PC-3 (cell line): ENCODE measurements at regions not wholly inside any gene's neighbourhood (a gene's known extent, or its start where the extent isn't known, plus 50 kb on each side); places are given as distances from the start of the nearest gene placed in this dataset.

Source experiments
- ATAC-seq: fragments of 200-7000 bp; cut with Tn5 transposase; 2 replicates; pipeline ENCODE4 v1.9.1; 2020; ENCODE audit warnings: mild to moderate bottlenecking, moderate library complexity
- BruUV-seq: library from RNA; stranded (reverse); fragments of 400-500 nt; replicated peaks from 2 replicates; lab custom pipeline; 2021; lab: Mats Ljungman, UMichigan
- CTCF ChIA-PET: fragments of 300-600 bp; sonication (Branson Sonifier 250); formaldehyde crosslinking; loops from one replicate; lab custom pipeline; 2022; ENCODE audit warnings: antibody characterized with exemption; lab: Charles Lee
- POLR2A ChIA-PET: fragments of 300-600 bp; sonication (Branson Sonifier 250); formaldehyde crosslinking; loops from one replicate; lab custom pipeline; 2022; ENCODE audit warnings: antibody characterized with exemption; ENCODE audit not compliant: unreplicated experiment; lab: Charles Lee
- DNase-seq: peaks from one replicate; pipeline ENCODE4 v3.0.0-alpha.2; 2015
- H2AFZ ChIP-seq: fragments of 300-600 bp; sonication (generic); 2 replicates; pipeline ENCODE4 v1.6.0; 2016; ENCODE audit warnings: antibody characterized with exemption, low read length
- H3F3A ChIP-seq: fragments of 300-600 bp; sonication (generic); one replicate; pipeline ENCODE4 v1.6.0; 2017; ENCODE audit warnings: antibody characterized with exemption, low read length, control low read depth, mild to moderate bottlenecking; ENCODE audit not compliant: unreplicated experiment
- H3K27ac ChIP-seq: fragments of 300-600 bp; sonication (generic); 2 replicates; pipeline ENCODE4 v1.5.1; 2016; ENCODE audit warnings: mild to moderate bottlenecking, low read length
- H3K27me3 ChIP-seq: fragments of 300-600 bp; sonication (generic); 2 replicates; pipeline ENCODE4 v1.6.1; 2016; ENCODE audit warnings: low read length, mixed read lengths
- H3K36me3 ChIP-seq: fragments of 300-600 bp; sonication (generic); 2 replicates; pipeline ENCODE4 v1.6.1; 2016; ENCODE audit warnings: low read depth, mixed run types, low read length, mixed read lengths
- H3K4me1 ChIP-seq: fragments of 300-600 bp; sonication (generic); 2 replicates; pipeline ENCODE4 v1.5.1; 2016; ENCODE audit warnings: low read length; ENCODE audit not compliant: insufficient read depth
- H3K4me2 ChIP-seq: fragments of 300-600 bp; sonication (generic); 2 replicates; pipeline ENCODE4 v1.6.0; 2016; ENCODE audit warnings: low read length
- H3K4me3 ChIP-seq: fragments of 300-600 bp; sonication (generic); 2 replicates; pipeline ENCODE4 v1.5.1; 2016; ENCODE audit warnings: mild to moderate bottlenecking, low read length, mixed read lengths
- H3K79me2 ChIP-seq: fragments of 300-600 bp; sonication (generic); 2 replicates; pipeline ENCODE4 v1.6.1; 2017; ENCODE audit warnings: low read length, mixed read lengths
- H3K9ac ChIP-seq: fragments of 300-600 bp; sonication (generic); 2 replicates; pipeline ENCODE4 v1.6.0; 2016; ENCODE audit warnings: mild to moderate bottlenecking, low read length
- H3K9me2 ChIP-seq: fragments of 300-600 bp; sonication (generic); replicated peaks from 2 replicates; pipeline ENCODE4 v1.6.1; 2016; ENCODE audit warnings: mixed run types, low read length, mixed read lengths
- H3K9me3 ChIP-seq: fragments of 300-600 bp; sonication (generic); 2 replicates; pipeline ENCODE4 v1.6.1; 2016; ENCODE audit warnings: low read length, mixed read lengths
- H4K20me1 ChIP-seq: fragments of 300-600 bp; sonication (generic); 2 replicates; pipeline ENCODE4 v1.6.1; 2016; ENCODE audit warnings: low read length, mixed read lengths
- CTCF ChIP-seq: fragments of 300-600 bp; sonication (generic); conservative IDR thresholded peaks from 2 replicates; pipeline ENCODE4 v1.5.1; 2017; ENCODE audit warnings: antibody characterized with exemption, low read depth, mild to moderate bottlenecking, low read length
- EZH2 ChIP-seq: fragments of 300-600 bp; sonication (generic); IDR thresholded peaks from one replicate; pipeline ENCODE4 v1.6.1; 2017; ENCODE audit warnings: antibody characterized with exemption, mild to moderate bottlenecking, low read length; ENCODE audit not compliant: unreplicated experiment
- EZH2phosphoT487 ChIP-seq: fragments of 300-600 bp; sonication (generic); IDR thresholded peaks from 2 replicates; pipeline ENCODE4 v1.6.1; 2018; ENCODE audit warnings: mild to moderate bottlenecking, antibody characterized with exemption, low read length, borderline replicate concordance
- intact Hi-C: fragments of 100-400 bp; cut with micrococcal nuclease; formaldehyde crosslinking; loops from 2 replicates; pipeline ENCODE4 v1.9.0; 2023

- no peak overlapping the region for H3K4me2 ChIP-seq
- no peaks in the 10 kb centered on the region for H3F3A ChIP-seq
- no peak overlapping the region for H3K27ac ChIP-seq
- H3K4me1 ChIP-seq: 0 out of 2 replicates have a peak, but pooled peaks cover 4% of the 10 kb centered on the region
- no peaks in the 10 kb centered on the region for H3K9me3 ChIP-seq
- POLR2A ChIA-PET: no interaction called here
- no peak overlapping the region for H3K4me3 ChIP-seq
- no peak overlapping the region for H2AFZ ChIP-seq
- H3K36me3 ChIP-seq: no peaks in the 10 kb centered on the region
- BruUV-seq: no TSS peak
- H3K79me2 ChIP-seq: no peaks in the 10 kb centered on the region
- H3K27me3 ChIP-seq: no peaks in the 10 kb centered on the region
- DNase-seq (peak; percentile 49), ATAC-seq (peak; percentile 67)
- intact Hi-C loops: no loop called here
- no peaks in the 10 kb centered on the region for H4K20me1 ChIP-seq
- H3K9ac ChIP-seq: no peak overlapping the region
- TF ChIP-seq CTCF: no peak
- TF ChIP-seq EZH2: no peak
- no peak for TF ChIP-seq EZH2phosphoT487
- H3K9me2 ChIP-seq: no peaks in the 10 kb centered on the region
- CTCF ChIA-PET: no interaction called here
Measured at GRCh38 chr11:26201411-26201810, 130.5 kb upstream of the ANO3 start.

- Histone ChIP-seq H3K4me3 (no peak overlapping the region), H3K79me2 (no peaks in the 10 kb centered on the region), H3K4me2 (no peak overlapping the region), H3F3A (no peaks in the 10 kb centered on the region), H3K9me3 (no peaks in the 10 kb centered on the region), H4K20me1 (no peaks in the 10 kb centered on the region), H3K27me3 (no peaks in the 10 kb centered on the region), H3K36me3 (no peaks in the 10 kb centered on the region), H3K4me1 (0 out of 2 replicates have a peak, but pooled peaks cover 4% of the 10 kb centered on the region), H3K9me2 (no peaks in the 10 kb centered on the region), H2AFZ (no peak overlapping the region), H3K9ac (no peak overlapping the region), H3K27ac (no peak overlapping the region)
- CTCF ChIA-PET: no interaction called here
- no TSS peak for BruUV-seq
- POLR2A ChIA-PET: no interaction called here
- ATAC-seq (no peak), DNase-seq (no peak)
- TF ChIP-seq CTCF (no peak), EZH2phosphoT487 (no peak), EZH2 (no peak)
- intact Hi-C loops: no loop called here
Measured at GRCh38 chr11:26202754-26203153, 129.2 kb upstream of the ANO3 start.

DNA sequence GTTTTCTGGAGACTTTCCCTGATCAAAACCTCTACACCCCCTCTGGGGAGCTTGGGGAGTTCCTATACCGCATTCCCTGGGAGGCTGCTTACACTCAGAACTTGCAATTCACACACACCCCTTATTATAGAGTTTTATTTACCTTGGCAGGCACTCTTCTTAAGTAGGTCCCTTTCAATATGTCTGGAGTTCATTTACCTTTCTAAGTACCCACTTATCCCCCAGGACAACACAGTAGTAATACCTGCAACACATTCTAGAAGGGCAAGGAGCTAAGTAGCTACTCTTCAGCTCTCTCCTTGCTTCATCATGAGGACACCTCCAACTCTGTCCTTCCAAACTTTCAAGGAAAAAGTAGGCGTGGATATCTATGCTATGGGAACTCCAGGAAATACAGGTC is 127.8 kb upstream of the ANO3 start:
- H3K4me2 ChIP-seq: no peak overlapping the region
- no peaks in the 10 kb centered on the region for H3K36me3 ChIP-seq
- no peaks in the 10 kb centered on the region for H3K9me3 ChIP-seq
- H4K20me1 ChIP-seq: no peaks in the 10 kb centered on the region
- POLR2A ChIA-PET: no interaction called here
- CTCF ChIA-PET: no interaction called here
- DNase-seq: no peak
- H3K27me3 ChIP-seq: no peaks in the 10 kb centered on the region
- no peaks in the 10 kb centered on the region for H3K79me2 ChIP-seq
- no peaks in the 10 kb centered on the region for H3K9me2 ChIP-seq
- H2AFZ ChIP-seq: no peak overlapping the region
- intact Hi-C loops: no loop called here
- no peak for TF ChIP-seq EZH2
- TF ChIP-seq EZH2phosphoT487: no peak
- no peak for TF ChIP-seq CTCF
- no peak for ATAC-seq
- no peak overlapping the region for H3K27ac ChIP-seq
- H3K4me1 ChIP-seq: 0 out of 2 replicates have a peak, but pooled peaks cover 4% of the 10 kb centered on the region
- no peak overlapping the region for H3K9ac ChIP-seq
- no peak overlapping the region for H3K4me3 ChIP-seq
- no TSS peak for BruUV-seq
- H3F3A ChIP-seq: no peaks in the 10 kb centered on the region
